Kidney (tissue), 13 donors: ENCODE measurements at regions not wholly inside any gene's neighbourhood (a gene's known extent, or its start where the extent isn't known, plus 50 kb on each side); places are given as distances from the start of the nearest gene placed in this dataset.

Experiments used
- DNase-seq, 5 donors: peaks; one replicate each; pipeline ENCODE4 v3.0.0-alpha.2; 2013 to 2020
- FAIRE-seq: peaks from 2 replicates; lab custom pipeline; 2012; peaks lifted over from hg19 to GRCh38; lab: Jason Lieb, UNC
- H3K27ac ChIP-seq, 2 donors: one replicate each; pipeline ENCODE4 v1.7.0; 2013; ENCODE audit warnings: low read depth in 2 of 2, low read length in 2 of 2, inconsistent platforms in 1 of 2
- H3K27me3 ChIP-seq: one replicate; pipeline ENCODE4 v1.7.1; 2013; ENCODE audit warnings: low read length, inconsistent platforms; ENCODE audit not compliant: control insufficient read depth, insufficient read depth
- H3K36me3 ChIP-seq, 3 donors: one replicate each; pipeline versions ENCODE4 v1.7.0 to v1.7.1; 2013; ENCODE audit warnings: low read length in 3 of 3, control low read depth in 1 of 3, inconsistent platforms in 1 of 3; ENCODE audit not compliant: insufficient read depth in 3 of 3, control insufficient read depth in 2 of 3
- H3K4me1 ChIP-seq, 3 donors: one replicate each; pipeline versions ENCODE4 v1.7.0 to v1.7.1; 2013; ENCODE audit warnings: low read length in 3 of 3, inconsistent platforms in 1 of 3, low read depth in 1 of 3; ENCODE audit not compliant: control insufficient read depth in 2 of 3, insufficient read depth in 2 of 3
- H3K4me3 ChIP-seq, 3 donors: one replicate each; pipeline versions ENCODE4 v1.7.0 to v1.8.1; 2013; ENCODE audit warnings: low read length in 3 of 3, control low read depth in 1 of 3, inconsistent platforms in 1 of 3
- H3K9ac ChIP-seq, 3 donors: one replicate each; pipeline versions ENCODE4 v1.7.0 to v1.7.1; 2013; ENCODE audit warnings: low read length in 3 of 3, control low read depth in 1 of 3, inconsistent platforms in 1 of 3
- H3K9me3 ChIP-seq, 3 donors: one replicate each; pipeline versions ENCODE4 v1.7.0 to v1.7.1; 2013; ENCODE audit warnings: low read length in 3 of 3, control low read depth in 1 of 3, inconsistent platforms in 1 of 3; ENCODE audit not compliant: control insufficient read depth in 2 of 3, insufficient read depth in 1 of 3
- intact Hi-C: fragments of 100-400 bp; cut with DNase I; formaldehyde crosslinking; loops from one replicate; pipeline ENCODE4 v1.11.1; 2022
- TF ChIP-seq, protein P1 (sequence below): IDR thresholded peaks from 3 replicates; pipeline ENCODE4 v1.5.1; 2012; ENCODE audit warnings: mild to moderate bottlenecking, moderate library complexity, borderline replicate concordance; ENCODE audit not compliant: insufficient read depth; ENCODE audit errors: extremely low read depth
- donor health status: control.
- donor health status: control.
- donor health status: control.
- donor health status: control.
- donor health status: control.
- donor health status: DM: yes; HTN: yes; CAD: no.
- donor health status: Normal renal cell carcinoma (clear cell type).

DNA sequence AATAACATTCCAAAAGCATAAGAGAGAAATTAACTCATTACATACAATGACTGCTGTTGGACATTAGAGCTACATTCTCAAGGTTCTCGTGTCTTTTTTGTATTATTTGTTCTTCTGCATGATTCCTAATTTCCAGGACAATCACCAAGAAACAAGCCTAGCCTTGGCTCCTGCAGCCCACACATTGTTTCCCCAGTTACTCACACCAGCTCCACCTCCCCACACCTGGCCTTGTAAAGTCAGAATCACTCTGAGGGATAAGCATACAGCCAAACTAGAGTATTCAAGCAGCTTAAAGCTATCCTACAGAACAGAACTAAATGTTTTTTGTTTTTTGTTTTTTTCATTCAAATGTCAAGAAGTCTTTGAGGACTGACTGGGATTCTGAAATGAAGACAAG lies 189.2 kb downstream of the HINT1 start:
- Histone ChIP-seq H3K36me3 (no peaks in the 10 kb centered on the region), H3K9me3 (peaks cover 0 to 2% (median 0%) of the 10 kb centered on the region in 3 donors), H3K27ac (no peak overlapping the region), H3K4me3 (no peak overlapping the region), H3K9ac (no peak overlapping the region), H3K27me3 (no peaks in the 10 kb centered on the region), H3K4me1 (no peaks in the 10 kb centered on the region)
- TF ChIP-seq, protein P1, sequence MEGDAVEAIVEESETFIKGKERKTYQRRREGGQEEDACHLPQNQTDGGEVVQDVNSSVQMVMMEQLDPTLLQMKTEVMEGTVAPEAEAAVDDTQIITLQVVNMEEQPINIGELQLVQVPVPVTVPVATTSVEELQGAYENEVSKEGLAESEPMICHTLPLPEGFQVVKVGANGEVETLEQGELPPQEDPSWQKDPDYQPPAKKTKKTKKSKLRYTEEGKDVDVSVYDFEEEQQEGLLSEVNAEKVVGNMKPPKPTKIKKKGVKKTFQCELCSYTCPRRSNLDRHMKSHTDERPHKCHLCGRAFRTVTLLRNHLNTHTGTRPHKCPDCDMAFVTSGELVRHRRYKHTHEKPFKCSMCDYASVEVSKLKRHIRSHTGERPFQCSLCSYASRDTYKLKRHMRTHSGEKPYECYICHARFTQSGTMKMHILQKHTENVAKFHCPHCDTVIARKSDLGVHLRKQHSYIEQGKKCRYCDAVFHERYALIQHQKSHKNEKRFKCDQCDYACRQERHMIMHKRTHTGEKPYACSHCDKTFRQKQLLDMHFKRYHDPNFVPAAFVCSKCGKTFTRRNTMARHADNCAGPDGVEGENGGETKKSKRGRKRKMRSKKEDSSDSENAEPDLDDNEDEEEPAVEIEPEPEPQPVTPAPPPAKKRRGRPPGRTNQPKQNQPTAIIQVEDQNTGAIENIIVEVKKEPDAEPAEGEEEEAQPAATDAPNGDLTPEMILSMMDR, result no peak
- FAIRE-seq (no peak), DNase-seq (no peak)
- intact Hi-C loops, result no loop called here

DNA sequence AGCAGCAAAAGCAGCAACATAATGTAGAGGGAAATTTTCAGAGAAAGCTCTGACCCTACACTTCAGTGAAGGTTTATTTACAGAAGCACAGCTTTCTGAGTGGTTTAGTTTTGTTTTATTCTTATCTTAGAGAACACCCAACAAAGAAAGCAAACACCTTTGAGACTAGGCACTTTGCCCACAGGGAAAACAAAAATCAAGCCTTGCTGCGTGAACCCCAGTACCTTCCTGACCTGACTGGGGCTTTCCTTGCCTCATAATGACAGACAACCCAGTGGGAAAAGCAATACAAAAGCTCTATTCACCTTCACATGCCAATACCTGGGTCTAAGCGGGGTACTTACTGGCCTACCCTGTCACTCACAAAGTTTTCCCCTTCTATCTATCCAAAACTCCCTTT lies 189.8 kb downstream of the HINT1 start:
- H3K36me3 ChIP-seq, result no peaks in the 10 kb centered on the region
- no peak for FAIRE-seq
- H3K27ac ChIP-seq, result no peak overlapping the region
- DNase-seq, result no peak
- intact Hi-C loops, result no loop called here
- no peak overlapping the region for H3K4me3 ChIP-seq
- TF ChIP-seq, protein P1, result no peak
- H3K9ac ChIP-seq, result no peak overlapping the region
- peaks cover 0 to 2% (median 0%) of the 10 kb centered on the region in 3 donors for H3K9me3 ChIP-seq
- no peaks in the 10 kb centered on the region for H3K27me3 ChIP-seq
- no peaks in the 10 kb centered on the region for H3K4me1 ChIP-seq

DNA sequence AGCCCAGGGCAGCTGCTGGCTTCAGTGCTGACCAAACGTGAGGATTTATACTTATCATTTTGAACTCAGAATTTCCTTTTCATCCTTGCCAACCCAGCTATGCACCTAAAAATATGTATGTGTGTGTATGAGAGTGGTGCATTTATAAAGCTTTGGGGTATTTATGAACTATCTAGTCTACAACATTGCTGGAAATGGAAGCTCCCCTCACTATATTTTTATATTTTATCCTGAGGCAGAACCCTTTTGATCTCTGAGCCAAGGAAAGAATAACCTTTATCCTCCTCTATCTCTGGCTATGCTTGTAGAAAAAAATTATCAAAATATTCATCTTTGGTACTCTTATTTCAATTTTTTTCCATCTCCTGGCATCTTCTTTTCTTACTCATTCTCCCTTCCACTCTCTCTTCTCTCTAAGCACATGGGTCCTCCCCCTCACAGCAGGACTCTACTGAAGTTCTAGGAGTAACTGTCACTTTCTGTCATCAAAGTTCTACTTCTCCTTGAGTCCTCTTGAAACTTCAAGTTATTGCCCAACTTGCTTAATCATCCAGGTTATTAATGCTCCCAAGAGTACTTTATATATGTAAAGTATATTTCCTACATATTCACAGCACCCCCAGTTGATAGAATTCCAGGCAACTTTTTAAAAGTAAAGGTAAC lies 190.9 kb downstream of the HINT1 start:
- no peaks in the 10 kb centered on the region for H3K27me3 ChIP-seq
- H3K27ac ChIP-seq, result no peak overlapping the region
- DNase-seq (no peak), FAIRE-seq (no peak)
- H3K9ac ChIP-seq, result no peak overlapping the region
- peaks cover 0 to 2% (median 0%) of the 10 kb centered on the region in 3 donors for H3K9me3 ChIP-seq
- TF ChIP-seq, protein P1, result no peak
- intact Hi-C loops, result no loop called here
- H3K36me3 ChIP-seq, result no peaks in the 10 kb centered on the region
- no peak overlapping the region for H3K4me3 ChIP-seq
- H3K4me1 ChIP-seq, result no peaks in the 10 kb centered on the region
